ENCODE measurements at regions not wholly inside any gene's neighbourhood (a gene's known extent, or its start where the extent isn't known, plus 50 kb on each side); places are given as distances from the start of the nearest gene placed in this dataset.

- intact Hi-C loops (cut with micrococcal nuclease), result no loop called here
- ChIA-PET POLR2A (ENCODE audit: unreplicated experiment) (no interaction called here), CTCF (no interaction called here)
- Histone ChIP-seq H3K79me1 (ENCODE audit: low read depth in 1 of 2, low read length in 2 of 2) (no peaks in the 10 kb centered on the region), H3K27ac (ENCODE audit: insufficient read depth, low read length) (no peak overlapping the region), H3K23ac (ENCODE audit: low read depth, low read length) (no peak overlapping the region), H3K14ac (replicated peaks; ENCODE audit: low read depth, low read length) (no peak overlapping the region), H2AK5ac (ENCODE audit: low read depth, low read length) (no peak overlapping the region), H3K4ac (ENCODE audit: low read depth, low read length) (no peak overlapping the region), H2BK15ac (ENCODE audit: low read depth, low read length) (no peak overlapping the region), H2BK20ac (ENCODE audit: low read depth, low read length) (no peak overlapping the region), H2BK120ac (ENCODE audit: low read depth, low read length) (no peak overlapping the region), H3K9me1 (ENCODE audit: insufficient read depth, low read length) (no peaks in the 10 kb centered on the region), H3K56ac (ENCODE audit: extremely low read depth, insufficient read depth, low read length) (no peak overlapping the region), H3K4me3 (ENCODE audit: insufficient read depth, low read depth, low read length) (no peak overlapping the region), H4K20me1 (ENCODE audit: insufficient read depth, low read length) (no peaks in the 10 kb centered on the region), H4K91ac (ENCODE audit: insufficient read depth, low read depth, low read length) (no peak overlapping the region), H4K8ac (ENCODE audit: low read depth in 2 of 2, low read length in 2 of 2) (no peak overlapping the region), H2AFZ (replicated peaks; ENCODE audit: low read length, poor library complexity) (no peak overlapping the region), H3K9ac (ENCODE audit: low read depth, low read length) (no peak overlapping the region), H3K9me3 (ENCODE audit: control insufficient read depth, insufficient read depth, low read length) (0 out of 2 replicates have a peak, but pooled peaks cover 2% of the 10 kb centered on the region), H3K36me3 (ENCODE audit: control insufficient read depth, insufficient read depth, low read length) (no peaks in the 10 kb centered on the region), H2AK9ac (replicated peaks; ENCODE audit: low read depth, low read length, poor library complexity) (no peak overlapping the region), H3K4me1 (ENCODE audit: control insufficient read depth, insufficient read depth, low read length) (no peaks in the 10 kb centered on the region), H4K5ac (ENCODE audit: low read depth, low read length) (no peak overlapping the region), H3K4me2 (ENCODE audit: low read depth, low read length) (no peak overlapping the region), H3K27me3 (ENCODE audit: control insufficient read depth, insufficient read depth, low read length) (no peaks in the 10 kb centered on the region), H3K18ac (ENCODE audit: low read depth, low read length) (no peak overlapping the region), H2BK5ac (ENCODE audit: low read depth, low read length, poor library complexity, severe bottlenecking) (no peak overlapping the region)
- no TSS peak for BruUV-seq (replicated peaks)
- ATAC-seq (ENCODE audit: low read depth) (no peak), DNase-seq (no peak)
- no CpG with 5 or more reads among the region's 5 CpGs for WGBS, 2 experiments (ENCODE audit: extremely low coverage in 2 of 2, insufficient read length in 1 of 2)
- dilution Hi-C loops (cut with HindIII; ENCODE audit: low sequenced_read_pairs, unreplicated experiment), result no loop called here
- TF ChIP-seq ELK1 (IDR thresholded peaks at IDR 0.05; ENCODE audit: borderline replicate concordance, low read depth, low read length) (no peak), RFX5 (IDR thresholded peaks at IDR 0.05; ENCODE audit: low read depth, low read length) (no peak), CEBPB (IDR thresholded peaks at IDR 0.05; ENCODE audit: low read depth, low read length) (no peak), USF2 (IDR thresholded peaks at IDR 0.05; ENCODE audit: low read depth, low read length) (no peak), NFE2L2 (IDR thresholded peaks at IDR 0.05; ENCODE audit: low read depth, low read length) (no peak)
- in situ Hi-C loops (cut with MboI; ENCODE audit: low sequenced_read_pairs), result no loop called here
Measured at GRCh38 chr12:13915096-13915495, 66.3 kb downstream of the GRIN2B start.

All from IMR-90 (cell line).